PC-3 (cell line): ENCODE measurements at regions not wholly inside any gene's neighbourhood (a gene's known extent, or its start where the extent isn't known, plus 50 kb on each side); places are given as distances from the start of the nearest gene placed in this dataset.
"Not testable (repeated sequence)": the region's sequence is repeated elsewhere in the genome, so short reads cannot be mapped to it uniquely, and the experiment has no call there.

ENCODE experiments used
- ATAC-seq: fragments of 200-7000 bp; cut with Tn5 transposase; 2 replicates; pipeline ENCODE4 v1.9.1; 2020; ENCODE audit warnings: mild to moderate bottlenecking, moderate library complexity
- BruUV-seq: library from RNA; stranded (reverse); fragments of 400-500 nt; replicated peaks from 2 replicates; lab custom pipeline; 2021; lab: Mats Ljungman, UMichigan
- CTCF ChIA-PET: fragments of 300-600 bp; sonication (Branson Sonifier 250); formaldehyde crosslinking; loops from one replicate; lab custom pipeline; 2022; ENCODE audit warnings: antibody characterized with exemption; lab: Charles Lee
- POLR2A ChIA-PET: fragments of 300-600 bp; sonication (Branson Sonifier 250); formaldehyde crosslinking; loops from one replicate; lab custom pipeline; 2022; ENCODE audit warnings: antibody characterized with exemption; ENCODE audit not compliant: unreplicated experiment; lab: Charles Lee
- DNase-seq: peaks from one replicate; pipeline ENCODE4 v3.0.0-alpha.2; 2015
- H2AFZ ChIP-seq: fragments of 300-600 bp; sonication (generic); 2 replicates; pipeline ENCODE4 v1.6.0; 2016; ENCODE audit warnings: antibody characterized with exemption, low read length
- H3F3A ChIP-seq: fragments of 300-600 bp; sonication (generic); one replicate; pipeline ENCODE4 v1.6.0; 2017; ENCODE audit warnings: antibody characterized with exemption, low read length, control low read depth, mild to moderate bottlenecking; ENCODE audit not compliant: unreplicated experiment
- H3K27ac ChIP-seq: fragments of 300-600 bp; sonication (generic); 2 replicates; pipeline ENCODE4 v1.5.1; 2016; ENCODE audit warnings: mild to moderate bottlenecking, low read length
- H3K27me3 ChIP-seq: fragments of 300-600 bp; sonication (generic); 2 replicates; pipeline ENCODE4 v1.6.1; 2016; ENCODE audit warnings: low read length, mixed read lengths
- H3K36me3 ChIP-seq: fragments of 300-600 bp; sonication (generic); 2 replicates; pipeline ENCODE4 v1.6.1; 2016; ENCODE audit warnings: low read depth, mixed run types, low read length, mixed read lengths
- H3K4me1 ChIP-seq: fragments of 300-600 bp; sonication (generic); 2 replicates; pipeline ENCODE4 v1.5.1; 2016; ENCODE audit warnings: low read length; ENCODE audit not compliant: insufficient read depth
- H3K4me2 ChIP-seq: fragments of 300-600 bp; sonication (generic); 2 replicates; pipeline ENCODE4 v1.6.0; 2016; ENCODE audit warnings: low read length
- H3K4me3 ChIP-seq: fragments of 300-600 bp; sonication (generic); 2 replicates; pipeline ENCODE4 v1.5.1; 2016; ENCODE audit warnings: mild to moderate bottlenecking, low read length, mixed read lengths
- H3K79me2 ChIP-seq: fragments of 300-600 bp; sonication (generic); 2 replicates; pipeline ENCODE4 v1.6.1; 2017; ENCODE audit warnings: low read length, mixed read lengths
- H3K9ac ChIP-seq: fragments of 300-600 bp; sonication (generic); 2 replicates; pipeline ENCODE4 v1.6.0; 2016; ENCODE audit warnings: mild to moderate bottlenecking, low read length
- H3K9me2 ChIP-seq: fragments of 300-600 bp; sonication (generic); replicated peaks from 2 replicates; pipeline ENCODE4 v1.6.1; 2016; ENCODE audit warnings: mixed run types, low read length, mixed read lengths
- H3K9me3 ChIP-seq: fragments of 300-600 bp; sonication (generic); 2 replicates; pipeline ENCODE4 v1.6.1; 2016; ENCODE audit warnings: low read length, mixed read lengths
- H4K20me1 ChIP-seq: fragments of 300-600 bp; sonication (generic); 2 replicates; pipeline ENCODE4 v1.6.1; 2016; ENCODE audit warnings: low read length, mixed read lengths
- intact Hi-C: fragments of 100-400 bp; cut with micrococcal nuclease; formaldehyde crosslinking; loops from 2 replicates; pipeline ENCODE4 v1.9.0; 2023

- 0 out of 2 replicates have a peak, but pooled peaks have one; percentile 24 for ATAC-seq
- H3K9me2 ChIP-seq, POLR2A ChIA-PET, H3K4me3 ChIP-seq, H2AFZ ChIP-seq, H3F3A ChIP-seq, DNase-seq, BruUV-seq, H3K27me3 ChIP-seq, CTCF ChIA-PET, H3K79me2 ChIP-seq, H3K9ac ChIP-seq, H3K9me3 ChIP-seq, intact Hi-C loops, H4K20me1 ChIP-seq, H3K4me2 ChIP-seq, H3K4me1 ChIP-seq, H3K36me3 ChIP-seq, H3K27ac ChIP-seq: not testable (repeated sequence)
Measured at GRCh38 chr15:30195355-30196008, 60.6 kb downstream of the GOLGA8T start.

- H3K4me1 ChIP-seq, H3K27ac ChIP-seq, DNase-seq, POLR2A ChIA-PET, ATAC-seq, H3K4me3 ChIP-seq, BruUV-seq, H2AFZ ChIP-seq, H4K20me1 ChIP-seq, H3K4me2 ChIP-seq, H3F3A ChIP-seq, H3K79me2 ChIP-seq, H3K9me2 ChIP-seq, H3K9me3 ChIP-seq, H3K9ac ChIP-seq, H3K36me3 ChIP-seq, CTCF ChIA-PET, H3K27me3 ChIP-seq, intact Hi-C loops: not testable (repeated sequence)
Measured at GRCh38 chr15:30196009-30196375, 61.1 kb downstream of the GOLGA8T start.

- CTCF ChIA-PET, H3K27ac ChIP-seq, H3K9me2 ChIP-seq, ATAC-seq, H3K36me3 ChIP-seq, H3K4me2 ChIP-seq, H3K4me3 ChIP-seq, H3F3A ChIP-seq, H3K4me1 ChIP-seq, DNase-seq, H3K79me2 ChIP-seq, H2AFZ ChIP-seq, H4K20me1 ChIP-seq, intact Hi-C loops, H3K9ac ChIP-seq, H3K9me3 ChIP-seq, POLR2A ChIA-PET, BruUV-seq, H3K27me3 ChIP-seq: not testable (repeated sequence)
Measured at GRCh38 chr15:30196769-30197168, 61.9 kb downstream of the GOLGA8T start.

GRCh38 chr15:30201517-30201916 is 66.7 kb downstream of the GOLGA8T start:
- H3K27ac ChIP-seq, H3K4me2 ChIP-seq, CTCF ChIA-PET, BruUV-seq, H3K9ac ChIP-seq, H2AFZ ChIP-seq, H3K36me3 ChIP-seq, H3K4me1 ChIP-seq, H3K9me3 ChIP-seq, H3K9me2 ChIP-seq, H3K27me3 ChIP-seq, H4K20me1 ChIP-seq, H3K79me2 ChIP-seq, H3K4me3 ChIP-seq, POLR2A ChIA-PET, DNase-seq, ATAC-seq, intact Hi-C loops, H3F3A ChIP-seq: not testable (repeated sequence)

- DNase-seq, H3K27me3 ChIP-seq, H3K79me2 ChIP-seq, H4K20me1 ChIP-seq, BruUV-seq, H3K4me3 ChIP-seq, H3K9me3 ChIP-seq, H3K4me2 ChIP-seq, H3K9me2 ChIP-seq, intact Hi-C loops, H3F3A ChIP-seq, H3K9ac ChIP-seq, H3K36me3 ChIP-seq, H3K27ac ChIP-seq, H2AFZ ChIP-seq, H3K4me1 ChIP-seq, POLR2A ChIA-PET, CTCF ChIA-PET, ATAC-seq: not testable (repeated sequence)
Measured at GRCh38 chr15:30213733-30214132, 78.9 kb downstream of the GOLGA8T start.

- DNase-seq, CTCF ChIA-PET, ATAC-seq, H3K4me3 ChIP-seq, H3K4me1 ChIP-seq, H3K27me3 ChIP-seq, H2AFZ ChIP-seq, H3K9ac ChIP-seq, H3K79me2 ChIP-seq, H3K9me2 ChIP-seq, H3K27ac ChIP-seq, BruUV-seq, H3F3A ChIP-seq, H3K4me2 ChIP-seq, POLR2A ChIA-PET, intact Hi-C loops, H3K9me3 ChIP-seq, H3K36me3 ChIP-seq, H4K20me1 ChIP-seq: not testable (repeated sequence)
Measured at GRCh38 chr15:30221803-30222202, 87.0 kb downstream of the GOLGA8T start.
